ENCODE measurements at regions not wholly inside any gene's neighbourhood (a gene's known extent, or its start where the extent isn't known, plus 50 kb on each side); places are given as distances from the start of the nearest gene placed in this dataset.

DNA sequence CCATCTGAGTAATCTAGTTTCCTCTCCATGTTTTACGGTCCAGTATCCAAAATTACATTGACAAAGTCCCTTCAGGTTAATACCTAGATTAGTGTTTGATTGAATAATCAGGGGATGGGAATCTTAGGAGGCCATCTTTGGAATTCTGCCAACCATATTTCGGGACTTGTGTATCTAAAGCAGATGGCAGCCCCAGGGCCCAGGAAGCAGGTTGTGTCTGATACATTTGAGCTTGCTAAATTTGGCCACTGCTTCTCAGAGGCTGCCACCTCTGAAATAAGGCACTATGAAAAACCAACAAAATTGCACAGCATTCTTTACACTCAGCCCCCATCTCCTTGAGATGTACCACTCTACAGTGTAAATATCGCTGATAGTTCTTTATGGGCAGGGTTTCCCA lies 102.1 kb downstream of the ASB9 start:
- ChIA-PET CTCF (no interaction called here), POLR2A (no interaction called here)
- no peak for TF ChIP-seq CTCF (IDR thresholded peaks at IDR 0.05)
- no peak for ATAC-seq (ENCODE audit: low read depth)
- no peak overlapping the region for H3K27ac Mint-ChIP-seq
- no peaks in the 10 kb centered on the region for H3K36me3 Mint-ChIP-seq (ENCODE audit: low read depth)
- no peak for DNase-seq
- H3K4me3 Mint-ChIP-seq, result no peak overlapping the region
- H3K27me3 Mint-ChIP-seq, result no peaks in the 10 kb centered on the region
- intact Hi-C loops (cut with micrococcal nuclease), result no loop called here
- no peaks in the 10 kb centered on the region for H3K9me3 Mint-ChIP-seq
- peaks cover 3% of the 10 kb centered on the region for H3K4me1 Mint-ChIP-seq

DNA sequence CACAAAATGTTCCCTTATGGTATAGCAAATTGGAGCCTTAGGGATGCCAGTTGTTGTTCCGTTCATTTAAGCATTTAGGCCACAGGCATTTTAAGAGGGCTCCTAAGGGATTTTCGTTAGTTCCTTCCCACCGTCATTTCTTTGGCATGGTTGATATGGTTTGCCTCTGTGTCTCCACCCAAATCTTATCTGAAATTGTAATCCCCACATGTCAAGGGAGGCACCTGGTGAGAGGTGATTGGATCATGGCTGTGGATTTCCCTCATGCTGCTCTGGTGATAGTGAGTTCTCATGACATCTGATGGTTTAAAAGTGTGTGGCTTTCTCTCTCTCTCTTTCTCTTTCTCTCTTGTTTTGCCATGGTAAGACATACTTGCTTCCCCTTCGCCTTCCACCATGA lies 104.1 kb downstream of the ASB9 start:
- POLR2A ChIA-PET, result no interaction called here
- Mint-ChIP-seq H3K4me1 (peaks cover 3% of the 10 kb centered on the region), H3K4me3 (no peak overlapping the region), H3K36me3 (ENCODE audit: low read depth) (no peaks in the 10 kb centered on the region), H3K27me3 (no peaks in the 10 kb centered on the region), H3K27ac (no peak overlapping the region), H3K9me3 (no peaks in the 10 kb centered on the region)
- intact Hi-C loops (cut with micrococcal nuclease), result no loop called here
- DNase-seq (no peak), ATAC-seq (ENCODE audit: low read depth) (no peak)
- CTCF ChIA-PET, result no interaction called here
- TF ChIP-seq CTCF (IDR thresholded peaks at IDR 0.05), result no peak

DNA sequence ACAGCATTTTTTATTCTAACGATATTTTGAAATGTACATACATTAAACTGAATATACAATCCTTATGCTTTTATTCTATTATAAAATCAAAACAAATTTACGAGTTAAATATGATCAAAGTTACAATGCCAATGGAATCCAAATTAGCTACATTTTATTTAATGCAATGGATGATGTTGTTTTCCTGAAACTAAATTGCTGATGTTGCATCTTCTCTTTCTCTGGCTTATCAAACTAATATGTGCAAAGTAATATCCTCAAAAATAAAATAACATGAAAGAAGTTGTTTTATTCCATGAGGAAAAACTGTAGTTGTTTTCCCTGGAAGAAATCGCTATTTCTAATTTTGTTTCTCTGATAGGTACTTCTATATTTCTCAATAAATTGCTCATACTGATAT lies 106.8 kb downstream of the ASB9 start:
- CTCF ChIA-PET, result no interaction called here
- DNase-seq, result no peak
- ATAC-seq (ENCODE audit: low read depth), result no peak
- TF ChIP-seq CTCF (IDR thresholded peaks at IDR 0.05), result no peak
- Mint-ChIP-seq H3K9me3 (no peaks in the 10 kb centered on the region), H3K27me3 (no peaks in the 10 kb centered on the region), H3K27ac (no peak overlapping the region), H3K4me1 (peaks cover 10% of the 10 kb centered on the region), H3K4me3 (no peak overlapping the region), H3K36me3 (ENCODE audit: low read depth) (no peaks in the 10 kb centered on the region)
- POLR2A ChIA-PET, result no interaction called here
- intact Hi-C loops (cut with micrococcal nuclease), result no loop called here

DNA sequence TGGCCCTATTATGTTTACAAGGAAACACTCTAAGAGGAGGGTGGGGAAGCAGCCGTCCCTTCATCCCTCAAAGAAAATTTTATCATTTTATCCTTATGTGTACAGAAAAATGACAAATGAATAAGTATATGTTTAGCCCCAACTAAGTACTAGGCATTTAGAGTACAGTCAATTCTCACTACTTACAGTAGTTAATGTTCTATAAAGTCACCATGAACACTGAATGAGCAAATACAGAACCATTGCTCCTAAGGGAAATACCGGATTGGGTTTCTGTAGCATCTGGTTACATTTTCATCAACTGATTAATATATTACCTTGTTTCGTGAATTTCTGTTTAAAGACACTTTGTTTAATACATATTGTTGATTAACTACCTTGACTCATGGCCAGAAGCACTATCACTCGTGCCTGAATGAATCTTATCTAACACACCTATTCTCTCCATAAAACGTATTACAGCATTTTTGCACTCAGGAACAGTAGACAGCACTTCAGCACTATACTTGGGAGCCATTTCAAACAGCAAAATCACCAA lies 109.3 kb downstream of the ASB9 start:
- H3K27me3 Mint-ChIP-seq, result no peaks in the 10 kb centered on the region

GRCh38 chrX:15158736-15159406 lies 111.0 kb downstream of the ASB9 start:
- CTCF ChIA-PET, result no interaction called here
- intact Hi-C loops (cut with micrococcal nuclease), result no loop called here
- POLR2A ChIA-PET, result no interaction called here
- H3K36me3 Mint-ChIP-seq (ENCODE audit: low read depth), result no peaks in the 10 kb centered on the region
- H3K4me3 Mint-ChIP-seq, result no peak overlapping the region
- no peak overlapping the region for H3K27ac Mint-ChIP-seq
- no peak for ATAC-seq (ENCODE audit: low read depth)
- no peaks in the 10 kb centered on the region for H3K27me3 Mint-ChIP-seq
- H3K9me3 Mint-ChIP-seq, result no peaks in the 10 kb centered on the region
- TF ChIP-seq CTCF (IDR thresholded peaks at IDR 0.05), result no peak
- DNase-seq, result no peak
- H3K4me1 Mint-ChIP-seq, result peaks cover 10% of the 10 kb centered on the region

More for the DNA sequence above, 109.3 kb downstream of the ASB9 start:
- no peak for TF ChIP-seq CTCF (IDR thresholded peaks at IDR 0.05)
- peaks cover 10% of the 10 kb centered on the region for H3K4me1 Mint-ChIP-seq
- H3K27ac Mint-ChIP-seq, result no peak overlapping the region
- CTCF ChIA-PET, result no interaction called here
- H3K4me3 Mint-ChIP-seq, result no peak overlapping the region
- no peaks in the 10 kb centered on the region for H3K9me3 Mint-ChIP-seq
- POLR2A ChIA-PET, result no interaction called here
- DNase-seq (no peak), ATAC-seq (ENCODE audit: low read depth) (no peak)
- H3K36me3 Mint-ChIP-seq (ENCODE audit: low read depth), result no peaks in the 10 kb centered on the region
- intact Hi-C loops (cut with micrococcal nuclease), result no loop called here
